Adrenal gland (tissue), 9 donors: ENCODE measurements at regions not wholly inside any gene's neighbourhood (a gene's known extent, or its start where the extent isn't known, plus 50 kb on each side); places are given as distances from the start of the nearest gene placed in this dataset.

Experiments used
- DNase-seq, 7 donors: peaks; one replicate each; pipeline ENCODE4 v3.0.0-alpha.2; 2019 to 2020
- H3K27ac ChIP-seq, 5 donors: fragments of 200-600 bp; sonication (generic) in 4 of 5; 1 replicate in 3 of 5; 2 replicates in 2 of 5; pipeline versions ENCODE4 v1.5.1 to v1.8.0; 2016 to 2020; ENCODE audit warnings: mild to moderate bottlenecking in 1 of 5
- H3K27me3 ChIP-seq: fragments of 200-600 bp; 2 replicates; pipeline ENCODE4 v1.8.0; 2021
- H3K36me3 ChIP-seq, 2 donors: fragments of 200-600 bp; replicated peaks in 1 of 2; 1 replicate in 1 of 2; 2 replicates in 1 of 2; pipeline versions ENCODE4 v1.5.1 to v1.8.0; 2018 to 2022
- H3K4me1 ChIP-seq, 2 donors: fragments of 200-600 bp; replicated peaks in 1 of 2; 1 replicate in 1 of 2; 2 replicates in 1 of 2; pipeline versions ENCODE4 v1.5.1 to v1.8.0; 2018 to 2021
- H3K4me3 ChIP-seq, 4 donors: fragments of 200-600 bp; sonication (generic) in 3 of 4; one replicate each; pipeline ENCODE4 v1.5.1; 2016 to 2018
- H3K9me3 ChIP-seq, 3 donors: fragments of 200-600 bp; sonication (generic) in 1 of 3; replicated peaks in 1 of 3; 1 replicate in 2 of 3; 2 replicates in 1 of 3; pipeline versions ENCODE4 v1.5.1 to v1.8.0; 2016 to 2021
- CTCF ChIP-seq, 6 experiments: fragments of 450-650 bp in 4 of 6; fragments of 200-600 bp in 2 of 6; sonication (generic) in 1 of 6; IDR thresholded peaks; 1 replicate in 5 of 6; 2 replicates in 1 of 6; pipeline versions ENCODE4 v1.5.1 to v1.8.0; 2016 to 2021; ENCODE audit warnings: antibody characterized with exemption in 6 of 6, mild to moderate bottlenecking in 2 of 6, moderate library complexity in 1 of 6
- POLR2A ChIP-seq, 2 donors: fragments of 450-650 bp; IDR thresholded peaks; one replicate each; pipeline ENCODE4 v1.6.1; 2017; ENCODE audit warnings: antibody characterized with exemption in 2 of 2, mild to moderate bottlenecking in 2 of 2, moderate library complexity in 1 of 2
- WGBS, 4 donors: extraction: QIAGEN DNeasy Blood & Tissue Kit in 2 of 4; methylation state at CpG; one replicate each; pipeline versions ENCODE4 v1.1.5 to v1.1.7; 2013 to 2017; 5-methylcytosine and 5-hydroxymethylcytosine counted together
- intact Hi-C, 2 donors: fragments of 100-400 bp; cut with DNase I; formaldehyde crosslinking; loops; one replicate each; pipeline versions ENCODE4 v1.14.1 to v1.15.0; 2022 to 2023
- donor health status: healthy with polysubstance abuse.
- donor health status: Bipolar disorder and iron deficiency.
- donor health status: DM: yes; HTN: yes; CAD: no.
- donor health status: DM: no; HTN: no; CAD: no.
- donor health status: DM: no; HTN: no; CAD: no.

- Histone ChIP-seq H3K27me3 (peaks cover 4% of the 10 kb centered on the region), H3K4me3 (no peak overlapping the region), H3K36me3 (no peaks in the 10 kb centered on the region), H3K27ac (no peak overlapping the region), H3K4me1 (no peaks in the 10 kb centered on the region), H3K9me3 (no peaks in the 10 kb centered on the region)
- TF ChIP-seq POLR2A (IDR thresholded peaks at IDR 0.05) (no peak), CTCF (IDR thresholded peaks at IDR 0.05) (no peak)
- intact Hi-C loops = no loop called here
- DNase-seq = no peak
- 63 to 78% (median 69%) methylated on average over 6 of the region's 6 CpGs for WGBS, 4 donors
Measured at GRCh38 chr1:5235355-5235899, 581.0 kb downstream of the AJAP1 start.

- Histone ChIP-seq H3K9me3 (no peaks in the 10 kb centered on the region), H3K36me3 (no peaks in the 10 kb centered on the region), H3K4me1 (no peaks in the 10 kb centered on the region), H3K27ac (no peak overlapping the region), H3K4me3 (no peak overlapping the region), H3K27me3 (peaks cover 5% of the 10 kb centered on the region)
- DNase-seq = no peak
- TF ChIP-seq CTCF (IDR thresholded peaks at IDR 0.05) = no peak
- TF ChIP-seq POLR2A (IDR thresholded peaks at IDR 0.05) = no peak
- intact Hi-C loops = no loop called here
- WGBS, 4 donors = 70 to 86% (median 83%) methylated on average over 1 of the region's 1 CpG
Measured at GRCh38 chr1:5232537-5232936, 578.1 kb downstream of the AJAP1 start.

GRCh38 chr1:5231541-5232315, 577.3 kb downstream of the AJAP1 start:
- Histone ChIP-seq H3K4me3 (no peak overlapping the region), H3K4me1 (no peaks in the 10 kb centered on the region), H3K27ac (no peak overlapping the region), H3K36me3 (no peaks in the 10 kb centered on the region), H3K9me3 (no peaks in the 10 kb centered on the region), H3K27me3 (peaks cover 13% of the 10 kb centered on the region)
- 52 to 72% (median 62%) methylated on average over 2 of the region's 2 CpGs for WGBS, 4 donors
- intact Hi-C loops = no loop called here
- DNase-seq = no peak
- TF ChIP-seq CTCF (IDR thresholded peaks at IDR 0.05) (no peak), POLR2A (IDR thresholded peaks at IDR 0.05) (no peak)

- H3K4me1 ChIP-seq = no peaks in the 10 kb centered on the region
- no peaks in the 10 kb centered on the region for H3K36me3 ChIP-seq
- TF ChIP-seq POLR2A (IDR thresholded peaks at IDR 0.05) = no peak
- TF ChIP-seq CTCF (IDR thresholded peaks at IDR 0.05) = no peak
- H3K27ac ChIP-seq = no peak overlapping the region
- 69 to 80% (median 72%) methylated on average over 8 of the region's 8 CpGs for WGBS, 4 donors
- H3K27me3 ChIP-seq = peaks cover 11% of the 10 kb centered on the region
- intact Hi-C loops = no loop called here
- DNase-seq = no peak
- no peak overlapping the region for H3K4me3 ChIP-seq
- no peaks in the 10 kb centered on the region for H3K9me3 ChIP-seq
Measured at GRCh38 chr1:5227114-5227513, 572.7 kb downstream of the AJAP1 start.
